Epithelial cell of proximal tubule (primary cell): ENCODE measurements at regions not wholly inside any gene's neighbourhood (a gene's known extent, or its start where the extent isn't known, plus 50 kb on each side); places are given as distances from the start of the nearest gene placed in this dataset.
"Not testable (repeated sequence)": the region's sequence is repeated elsewhere in the genome, so short reads cannot be mapped to it uniquely, and the experiment has no call there.

Source experiments
- DNase-seq: peaks from one replicate; pipeline ENCODE4 v3.0.0-alpha.2; 2011; ENCODE audit warnings: low read depth
- H3K4me3 ChIP-seq: 2 replicates; pipeline ENCODE4 v1.5.1; 2011; ENCODE audit warnings: low read depth, mild to moderate bottlenecking, low read length
- TF ChIP-seq, protein P1 (sequence below): conservative IDR thresholded peaks from 2 replicates; pipeline ENCODE4 v1.5.1; 2012; ENCODE audit warnings: low read depth, mild to moderate bottlenecking, low read length

DNA sequence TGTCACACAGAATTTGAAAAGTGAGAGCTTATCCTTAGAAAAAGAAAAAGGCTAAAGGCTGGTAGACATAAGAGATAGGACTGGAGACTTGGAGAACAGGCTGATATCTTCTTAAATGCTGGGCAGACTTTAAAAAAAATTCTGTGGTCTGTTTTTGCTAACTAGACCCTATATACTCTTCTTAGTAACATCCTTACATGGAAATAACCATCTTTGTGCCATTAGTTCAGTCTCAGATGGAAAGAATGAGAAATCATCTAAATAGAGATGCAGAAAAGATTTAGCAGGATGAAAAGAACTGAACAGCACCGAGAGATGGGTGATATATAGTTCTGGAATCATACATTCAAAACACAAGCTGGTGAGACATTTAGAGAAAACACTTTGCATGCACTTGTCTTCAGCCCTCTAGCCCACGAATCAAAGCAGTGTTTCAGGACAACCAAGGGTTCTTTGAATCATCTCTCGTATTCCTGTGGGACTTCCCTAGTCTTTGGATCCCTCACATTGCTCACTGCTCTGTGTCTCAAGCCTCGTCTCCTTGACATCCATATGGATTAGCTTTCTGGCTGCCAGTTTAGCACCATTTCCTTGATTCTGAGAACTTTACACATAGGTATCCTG is 93.0 kb upstream of the LYSMD4 start:
- DNase-seq, result no peak
- no peak overlapping the region for H3K4me3 ChIP-seq
- TF ChIP-seq, protein P1, sequence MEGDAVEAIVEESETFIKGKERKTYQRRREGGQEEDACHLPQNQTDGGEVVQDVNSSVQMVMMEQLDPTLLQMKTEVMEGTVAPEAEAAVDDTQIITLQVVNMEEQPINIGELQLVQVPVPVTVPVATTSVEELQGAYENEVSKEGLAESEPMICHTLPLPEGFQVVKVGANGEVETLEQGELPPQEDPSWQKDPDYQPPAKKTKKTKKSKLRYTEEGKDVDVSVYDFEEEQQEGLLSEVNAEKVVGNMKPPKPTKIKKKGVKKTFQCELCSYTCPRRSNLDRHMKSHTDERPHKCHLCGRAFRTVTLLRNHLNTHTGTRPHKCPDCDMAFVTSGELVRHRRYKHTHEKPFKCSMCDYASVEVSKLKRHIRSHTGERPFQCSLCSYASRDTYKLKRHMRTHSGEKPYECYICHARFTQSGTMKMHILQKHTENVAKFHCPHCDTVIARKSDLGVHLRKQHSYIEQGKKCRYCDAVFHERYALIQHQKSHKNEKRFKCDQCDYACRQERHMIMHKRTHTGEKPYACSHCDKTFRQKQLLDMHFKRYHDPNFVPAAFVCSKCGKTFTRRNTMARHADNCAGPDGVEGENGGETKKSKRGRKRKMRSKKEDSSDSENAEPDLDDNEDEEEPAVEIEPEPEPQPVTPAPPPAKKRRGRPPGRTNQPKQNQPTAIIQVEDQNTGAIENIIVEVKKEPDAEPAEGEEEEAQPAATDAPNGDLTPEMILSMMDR, result no peak

DNA sequence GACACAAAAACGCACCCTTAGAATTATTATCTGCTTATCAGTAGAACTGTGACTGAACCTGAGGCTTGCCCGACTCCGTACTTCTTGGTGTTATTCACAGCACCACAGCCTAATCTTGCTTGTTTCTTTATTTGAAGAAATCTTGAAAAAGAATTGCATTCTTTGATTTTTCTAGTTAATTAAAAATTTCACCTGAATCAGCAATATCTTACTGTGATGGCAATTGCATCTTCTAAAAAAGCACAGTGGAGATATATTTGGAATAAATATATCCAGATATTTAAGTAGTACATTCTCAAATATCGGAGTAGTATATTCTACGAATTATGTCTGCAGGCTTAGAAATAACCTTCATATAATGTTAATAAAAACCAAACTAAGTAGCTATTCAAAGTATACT is 90.1 kb upstream of the LYSMD4 start:
- TF ChIP-seq, protein P1, result no peak
- no peak for DNase-seq
- H3K4me3 ChIP-seq, result no peak overlapping the region

DNA sequence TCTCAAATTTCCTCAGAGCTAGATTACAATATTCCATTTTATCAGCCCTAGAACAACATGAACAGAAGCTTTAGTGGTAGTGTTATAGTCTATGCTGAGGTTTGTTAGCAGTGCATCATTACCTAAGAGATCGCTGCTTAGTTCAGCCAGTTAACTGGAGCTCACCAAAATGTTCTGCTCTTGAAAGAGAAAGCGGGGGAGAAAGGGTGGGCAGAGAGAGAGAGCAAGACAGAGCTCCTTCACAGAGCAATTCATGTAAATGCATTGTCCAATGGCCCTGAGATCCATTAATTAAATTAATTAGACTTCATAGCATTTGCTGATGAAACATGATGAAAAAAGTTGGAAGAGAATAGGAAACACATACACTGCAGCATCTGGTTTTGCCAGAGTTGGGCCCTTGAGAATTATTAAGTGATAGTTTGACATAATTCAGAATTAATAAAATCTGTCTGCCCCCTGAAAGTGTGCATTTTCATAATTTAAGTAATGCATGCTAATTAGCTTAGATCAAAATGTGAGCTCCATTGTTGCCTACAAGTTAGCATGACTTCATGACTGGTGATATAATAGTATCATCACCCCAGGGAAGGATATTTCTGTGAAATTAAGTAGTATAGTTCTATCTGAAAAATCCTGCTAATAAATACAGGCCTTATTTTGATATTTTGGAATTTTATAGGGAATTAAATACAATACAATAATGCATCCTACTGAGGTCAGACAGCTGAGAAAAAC is 86.9 kb upstream of the LYSMD4 start:
- DNase-seq, result no peak

DNA sequence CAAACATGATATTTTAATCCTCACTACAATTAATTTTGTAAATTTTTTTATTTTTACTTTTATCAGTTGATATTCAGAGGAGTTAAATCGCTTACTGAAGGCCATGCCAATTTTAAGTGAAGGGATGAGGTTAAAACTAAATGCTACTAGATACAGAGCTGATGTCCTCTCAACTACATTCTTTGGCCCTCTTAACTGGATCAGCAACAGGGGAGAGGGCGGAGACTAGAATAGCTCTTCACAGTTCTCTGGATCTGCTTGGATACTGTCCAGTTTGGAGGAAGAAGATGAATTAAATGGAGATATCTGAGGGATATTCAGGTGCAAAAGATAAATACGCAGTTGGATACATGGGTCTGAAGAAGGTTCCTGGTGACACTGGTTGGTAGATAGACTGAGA is 85.6 kb upstream of the LYSMD4 start:
- no peak overlapping the region for H3K4me3 ChIP-seq
- TF ChIP-seq, protein P1, result no peak
- no peak for DNase-seq

More for the DNA sequence above, 86.9 kb upstream of the LYSMD4 start:
- TF ChIP-seq, protein P1, result no peak
- no peak overlapping the region for H3K4me3 ChIP-seq

DNA sequence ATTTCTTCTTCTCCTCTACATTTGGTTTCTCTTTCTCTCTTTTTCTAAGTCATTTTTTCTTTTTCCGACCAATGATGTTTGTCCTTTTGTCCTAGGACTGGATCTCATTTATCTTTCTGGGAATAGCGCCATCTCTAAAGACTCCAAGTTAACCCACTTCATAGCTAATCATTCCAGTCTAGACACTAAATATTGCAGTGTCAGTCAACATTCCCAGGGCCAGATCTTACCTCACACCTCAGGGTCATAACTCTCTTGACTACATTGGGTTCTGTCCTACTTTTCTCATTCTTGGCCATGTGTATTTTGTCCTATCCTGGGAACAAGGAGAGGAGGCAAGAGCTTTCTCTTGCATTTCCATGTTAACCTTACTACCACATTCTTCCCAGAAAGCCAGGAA is 83.6 kb upstream of the LYSMD4 start:
- DNase-seq, H3K4me3 ChIP-seq: not testable (repeated sequence)

DNA sequence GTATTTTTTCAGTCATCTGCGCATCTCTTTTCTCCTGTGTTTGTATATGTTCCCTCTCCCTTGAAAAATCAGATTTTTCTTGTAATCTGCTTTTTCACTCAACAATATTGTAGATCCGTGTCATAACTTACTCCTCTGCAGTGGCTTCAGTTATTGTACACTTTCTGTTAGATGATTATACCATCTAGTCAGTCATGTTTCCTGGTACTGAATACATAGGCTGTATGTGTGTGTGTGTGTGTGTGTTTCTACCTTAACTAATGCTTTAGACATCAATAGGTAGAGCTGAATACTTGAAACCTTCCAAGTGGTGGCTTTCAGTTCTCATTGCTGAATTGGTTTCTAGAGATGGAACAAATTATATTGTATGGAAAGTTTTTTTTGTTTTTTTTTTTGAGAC is 77.4 kb upstream of the LYSMD4 start:
- DNase-seq, H3K4me3 ChIP-seq: not testable (repeated sequence)

DNA sequence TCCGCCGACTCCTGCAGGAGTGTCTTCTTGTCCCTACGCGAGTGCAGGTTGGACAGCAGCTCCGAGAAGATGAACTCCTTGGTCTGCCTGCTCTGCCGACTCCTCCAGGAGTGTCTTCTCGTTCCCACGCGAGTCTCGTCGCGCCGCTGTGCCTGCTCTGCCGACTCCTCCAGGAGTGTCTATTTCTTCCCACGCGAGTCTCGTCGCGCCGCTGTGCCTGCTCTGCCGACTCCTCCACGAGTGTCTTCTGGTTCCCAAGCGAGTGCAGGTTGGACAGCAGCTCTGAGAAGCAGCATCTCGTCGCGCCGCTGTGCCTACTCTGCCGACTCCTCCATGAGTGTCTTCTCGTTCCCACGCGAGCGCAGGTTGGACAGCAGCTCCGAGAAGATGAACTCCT is 66.6 kb upstream of the LYSMD4 start:
- not testable (repeated sequence) for H3K4me3 ChIP-seq

DNA sequence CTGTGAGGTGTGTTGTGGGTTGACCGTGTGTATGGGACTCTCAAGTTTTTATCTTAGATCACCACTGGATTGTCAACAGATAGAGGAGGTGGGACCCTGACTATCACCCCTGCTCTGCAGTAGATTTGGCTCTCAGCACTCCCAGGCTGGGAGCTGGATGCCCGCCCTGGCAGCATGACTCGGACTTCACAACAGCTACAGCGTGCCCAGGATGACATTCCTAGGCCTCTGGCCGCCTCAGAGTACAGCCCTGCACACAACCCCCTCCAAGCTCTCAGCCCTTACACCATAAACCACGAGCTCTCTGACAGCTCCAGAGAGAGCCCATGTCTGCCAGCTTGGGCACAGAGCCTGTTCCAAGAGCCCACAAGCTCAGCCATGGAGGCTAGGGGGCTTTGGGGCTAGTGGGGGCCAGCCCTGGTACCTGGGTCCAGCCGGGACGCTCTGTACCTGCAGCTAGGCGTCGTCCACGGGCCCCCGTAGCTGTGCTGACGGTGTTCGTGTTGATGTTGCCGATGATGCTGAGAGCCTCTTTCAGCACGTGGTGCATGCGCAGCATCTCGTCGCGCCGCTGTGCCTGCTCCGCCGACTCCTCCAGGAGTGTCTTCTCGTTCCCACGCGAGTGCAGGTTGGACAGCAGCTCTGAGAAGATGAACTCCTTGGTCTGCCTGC is 66.1 kb upstream of the LYSMD4 start:
- DNase-seq, result not testable (repeated sequence)

More for the DNA sequence above, 66.6 kb upstream of the LYSMD4 start:
- DNase-seq, result not testable (repeated sequence)

More for the DNA sequence above, 66.1 kb upstream of the LYSMD4 start:
- H3K4me3 ChIP-seq, result not testable (repeated sequence)
